Mesendoderm (in vitro differentiated cells): ENCODE measurements at regions not wholly inside any gene's neighbourhood (a gene's known extent, or its start where the extent isn't known, plus 50 kb on each side); places are given as distances from the start of the nearest gene placed in this dataset.

Source experiments
- DNase-seq: peaks from one replicate; pipeline ENCODE4 v3.0.0; 2013
- H2AK5ac ChIP-seq: 2 replicates; pipeline ENCODE4 v1.6.1; 2013; ENCODE audit warnings: low read length, inconsistent platforms
- H2BK120ac ChIP-seq: 2 replicates; pipeline ENCODE4 v1.6.1; 2013; ENCODE audit warnings: low read depth, mild to moderate bottlenecking, low read length, moderate library complexity, mixed read lengths
- H2BK15ac ChIP-seq: replicated peaks from 2 replicates; pipeline ENCODE4 v1.6.1; 2013; ENCODE audit warnings: low read depth, mild to moderate bottlenecking, moderate library complexity
- H2BK5ac ChIP-seq: 2 replicates; pipeline ENCODE4 v1.6.1; 2013; ENCODE audit warnings: low read length, inconsistent platforms
- H3K18ac ChIP-seq: 2 replicates; pipeline ENCODE4 v1.6.1; 2013; ENCODE audit warnings: mild to moderate bottlenecking, low read length, mixed read lengths
- H3K23ac ChIP-seq: one replicate; pipeline ENCODE4 v1.6.1; 2013; ENCODE audit warnings: low read length
- H3K27ac ChIP-seq: 2 replicates; pipeline ENCODE4 v1.5.1; 2013; ENCODE audit warnings: low read depth, mild to moderate bottlenecking, inconsistent platforms, low read length, moderate library complexity
- H3K27me3 ChIP-seq: 2 replicates; pipeline ENCODE4 v1.6.1; 2013; ENCODE audit warnings: low read length, control low read depth, mild to moderate bottlenecking, inconsistent platforms; ENCODE audit not compliant: insufficient read depth, poor library complexity
- H3K36me3 ChIP-seq: 2 replicates; pipeline ENCODE4 v1.6.1; 2013; ENCODE audit warnings: low read length, inconsistent platforms; ENCODE audit not compliant: control insufficient read depth, insufficient read depth
- H3K4ac ChIP-seq: one replicate; pipeline ENCODE4 v1.6.1; 2013; ENCODE audit warnings: low read depth, mild to moderate bottlenecking, low read length, moderate library complexity
- H3K4me1 ChIP-seq: 2 replicates; pipeline ENCODE4 v1.6.1; 2013; ENCODE audit warnings: low read depth, low read length, inconsistent platforms; ENCODE audit not compliant: control insufficient read depth
- H3K4me2 ChIP-seq: 2 replicates; pipeline ENCODE4 v1.6.1; 2013; ENCODE audit warnings: low read length
- H3K4me3 ChIP-seq: 2 replicates; pipeline ENCODE4 v1.5.1; 2013; ENCODE audit warnings: mild to moderate bottlenecking, low read length
- H3K56ac ChIP-seq: one replicate; pipeline ENCODE4 v1.6.1; 2013; ENCODE audit warnings: low read length
- H3K79me1 ChIP-seq: 2 replicates; pipeline ENCODE4 v1.6.1; 2013; ENCODE audit warnings: low read length, inconsistent platforms
- H3K79me2 ChIP-seq: 2 replicates; pipeline ENCODE4 v1.6.1; 2013; ENCODE audit warnings: mild to moderate bottlenecking, low read length; ENCODE audit not compliant: control insufficient read depth, insufficient read depth
- H3K9ac ChIP-seq: 2 replicates; pipeline ENCODE4 v1.6.1; 2013; ENCODE audit warnings: low read length, inconsistent platforms
- H4K5ac ChIP-seq: one replicate; pipeline ENCODE4 v1.6.1; 2013; ENCODE audit warnings: low read length
- H4K8ac ChIP-seq: one replicate; pipeline ENCODE4 v1.6.1; 2013; ENCODE audit warnings: low read depth, mild to moderate bottlenecking, control low read depth, low read length, moderate library complexity
- WGBS: extraction: QIAGEN DNeasy Blood & Tissue Kit; methylation state at CpG from one replicate; pipeline ENCODE4 v1.1.7; 2013; ENCODE audit warnings: low lambda C conversion rate, missing lambda C conversion rate; ENCODE audit not compliant: insufficient coverage; ENCODE audit errors: extremely low coverage; 5-methylcytosine and 5-hydroxymethylcytosine counted together

- no peak overlapping the region for H2BK120ac ChIP-seq
- H3K4me2 ChIP-seq, result no peak overlapping the region
- no peaks in the 10 kb centered on the region for H3K36me3 ChIP-seq
- WGBS, result no CpG with 5 or more reads among the region's 2 CpGs
- H3K27ac ChIP-seq, result no peak overlapping the region
- H3K79me2 ChIP-seq, result no peaks in the 10 kb centered on the region
- no peak overlapping the region for H3K4ac ChIP-seq
- no peak for DNase-seq
- no peak overlapping the region for H2AK5ac ChIP-seq
- no peak overlapping the region for H4K5ac ChIP-seq
- no peak overlapping the region for H2BK15ac ChIP-seq
- H4K8ac ChIP-seq, result no peak overlapping the region
- H3K4me1 ChIP-seq, result no peaks in the 10 kb centered on the region
- H3K79me1 ChIP-seq, result no peaks in the 10 kb centered on the region
- H3K23ac ChIP-seq, result no peak overlapping the region
- no peak overlapping the region for H3K9ac ChIP-seq
- H3K56ac ChIP-seq, result no peak overlapping the region
- H2BK5ac ChIP-seq, result no peak overlapping the region
- no peak overlapping the region for H3K4me3 ChIP-seq
- H3K27me3 ChIP-seq, result no peaks in the 10 kb centered on the region
- H3K18ac ChIP-seq, result no peak overlapping the region
Observed at GRCh38 chr4:100954046-100954445, 393.3 kb downstream of the PPP3CA start.

GRCh38 chr4:100953616-100954015, 393.7 kb downstream of the PPP3CA start:
- Histone ChIP-seq H3K79me1 (no peaks in the 10 kb centered on the region), H3K56ac (no peak overlapping the region), H3K18ac (no peak overlapping the region), H3K79me2 (no peaks in the 10 kb centered on the region), H3K4ac (no peak overlapping the region), H2BK120ac (no peak overlapping the region), H3K4me1 (no peaks in the 10 kb centered on the region), H3K36me3 (no peaks in the 10 kb centered on the region), H2AK5ac (no peak overlapping the region), H2BK5ac (no peak overlapping the region), H4K8ac (no peak overlapping the region), H3K27ac (no peak overlapping the region), H3K27me3 (no peaks in the 10 kb centered on the region), H3K4me3 (no peak overlapping the region), H2BK15ac (no peak overlapping the region), H3K23ac (no peak overlapping the region), H4K5ac (no peak overlapping the region), H3K9ac (no peak overlapping the region), H3K4me2 (no peak overlapping the region)
- DNase-seq, result no peak

GRCh38 chr4:100952590-100952989, 394.7 kb downstream of the PPP3CA start:
- Histone ChIP-seq H3K18ac (no peak overlapping the region), H3K36me3 (no peaks in the 10 kb centered on the region), H3K9ac (no peak overlapping the region), H2BK120ac (no peak overlapping the region), H2BK15ac (no peak overlapping the region), H3K79me1 (no peaks in the 10 kb centered on the region), H2AK5ac (no peak overlapping the region), H3K4me3 (no peak overlapping the region), H3K23ac (no peak overlapping the region), H4K8ac (no peak overlapping the region), H2BK5ac (no peak overlapping the region), H3K4me2 (no peak overlapping the region), H4K5ac (no peak overlapping the region), H3K27me3 (no peaks in the 10 kb centered on the region), H3K56ac (no peak overlapping the region), H3K4ac (no peak overlapping the region), H3K79me2 (no peaks in the 10 kb centered on the region), H3K4me1 (no peaks in the 10 kb centered on the region), H3K27ac (no peak overlapping the region)
- no CpG with 5 or more reads among the region's 4 CpGs for WGBS
- no peak for DNase-seq

- H4K8ac ChIP-seq, result no peak overlapping the region
- no peak overlapping the region for H3K4ac ChIP-seq
- H2BK15ac ChIP-seq, result no peak overlapping the region
- no peaks in the 10 kb centered on the region for H3K4me1 ChIP-seq
- H3K23ac ChIP-seq, result no peak overlapping the region
- no peak overlapping the region for H2BK5ac ChIP-seq
- no peaks in the 10 kb centered on the region for H3K27me3 ChIP-seq
- H3K79me1 ChIP-seq, result no peaks in the 10 kb centered on the region
- H4K5ac ChIP-seq, result no peak overlapping the region
- no peak for DNase-seq
- no peaks in the 10 kb centered on the region for H3K36me3 ChIP-seq
- no peak overlapping the region for H3K4me2 ChIP-seq
- H3K18ac ChIP-seq, result no peak overlapping the region
- no peaks in the 10 kb centered on the region for H3K79me2 ChIP-seq
- no peak overlapping the region for H2AK5ac ChIP-seq
- WGBS, result 100% methylated on average over 1 of the region's 3 CpGs
- H2BK120ac ChIP-seq, result no peak overlapping the region
- H3K27ac ChIP-seq, result no peak overlapping the region
- H3K4me3 ChIP-seq, result no peak overlapping the region
- H3K9ac ChIP-seq, result no peak overlapping the region
- no peak overlapping the region for H3K56ac ChIP-seq
Observed at GRCh38 chr4:100949350-100949935, 397.9 kb downstream of the PPP3CA start.

GRCh38 chr4:100948911-100949310, 398.4 kb downstream of the PPP3CA start:
- Histone ChIP-seq H3K56ac (no peak overlapping the region), H2BK120ac (no peak overlapping the region), H3K9ac (no peak overlapping the region), H4K5ac (no peak overlapping the region), H3K4me1 (no peaks in the 10 kb centered on the region), H3K4me2 (no peak overlapping the region), H2BK15ac (no peak overlapping the region), H3K4ac (no peak overlapping the region), H3K27ac (no peak overlapping the region), H3K4me3 (no peak overlapping the region), H3K36me3 (no peaks in the 10 kb centered on the region), H3K18ac (no peak overlapping the region), H2BK5ac (no peak overlapping the region), H3K23ac (no peak overlapping the region), H3K27me3 (no peaks in the 10 kb centered on the region), H3K79me2 (no peaks in the 10 kb centered on the region), H3K79me1 (no peaks in the 10 kb centered on the region), H4K8ac (no peak overlapping the region), H2AK5ac (no peak overlapping the region)
- no CpG with 5 or more reads among the region's 4 CpGs for whole genome bisulfite sequencing
- DNase-seq, result no peak

GRCh38 chr4:100945789-100946188, 401.5 kb downstream of the PPP3CA start:
- H2BK15ac ChIP-seq, result no peak overlapping the region

More at GRCh38 chr4:100945789-100946188, 401.5 kb downstream of the PPP3CA start:
- no peak for DNase-seq
- Histone ChIP-seq H3K79me1 (no peaks in the 10 kb centered on the region), H2BK5ac (no peak overlapping the region), H3K9ac (no peak overlapping the region), H2AK5ac (no peak overlapping the region), H3K56ac (no peak overlapping the region), H3K4me1 (no peaks in the 10 kb centered on the region), H3K18ac (no peak overlapping the region), H3K4me2 (no peak overlapping the region), H4K8ac (no peak overlapping the region), H3K4me3 (no peak overlapping the region), H3K79me2 (no peaks in the 10 kb centered on the region), H3K36me3 (no peaks in the 10 kb centered on the region), H2BK120ac (no peak overlapping the region), H3K27ac (no peak overlapping the region), H3K4ac (no peak overlapping the region), H3K23ac (no peak overlapping the region), H3K27me3 (no peaks in the 10 kb centered on the region), H4K5ac (no peak overlapping the region)
